ENCODE measurements at regions not wholly inside any gene's neighbourhood (a gene's known extent, or its start where the extent isn't known, plus 50 kb on each side); places are given as distances from the start of the nearest gene placed in this dataset.
"Not testable (repeated sequence)": the region's sequence is repeated elsewhere in the genome, so short reads cannot be mapped to it uniquely, and the experiment has no call there.

- Histone ChIP-seq H3K27ac (ENCODE audit: low read depth, low read length) (no peak overlapping the region), H3K4me2 (ENCODE audit: low read length) (no peak overlapping the region), H4K20me1 (ENCODE audit: insufficient read depth, low read length) (no peaks in the 10 kb centered on the region), H3K27me3 (ENCODE audit: insufficient read depth, low read length) (no peaks in the 10 kb centered on the region), H3K4me3 (ENCODE audit: insufficient read depth, low read depth, low read length) (no peak overlapping the region), H3K9me3 (ENCODE audit: insufficient read depth, low read depth, low read length) (no peaks in the 10 kb centered on the region), H3K4me1 (ENCODE audit: insufficient read depth, low read length) (no peaks in the 10 kb centered on the region), H3K9ac (ENCODE audit: low read length) (no peak overlapping the region), H3K36me3 (ENCODE audit: insufficient read depth, low read length) (no peaks in the 10 kb centered on the region), H2AFZ (ENCODE audit: low read depth, low read length) (no peak overlapping the region), H3K79me2 (ENCODE audit: insufficient read depth, low read length) (no peaks in the 10 kb centered on the region)
- no peak overlapping the region for H3K27ac Mint-ChIP-seq (ENCODE audit: unreplicated experiment)
- peaks cover 2% of the 10 kb centered on the region for H3K27me3 Mint-ChIP-seq (ENCODE audit: low read depth, unreplicated experiment)
- FAIRE-seq: no peak
- DNase-seq (ENCODE audit: low read depth): no peak
- TF ChIP-seq CTCF (IDR thresholded peaks at IDR 0.05; ENCODE audit: insufficient read depth, low read depth, low read length) (no peak), EZH2 (IDR thresholded peaks at IDR 0.05; ENCODE audit: insufficient read depth, low read length) (no peak)
- no peaks in the 10 kb centered on the region for H3K4me1 Mint-ChIP-seq (ENCODE audit: low read depth, unreplicated experiment)
- H3K36me3 Mint-ChIP-seq (ENCODE audit: low read depth, unreplicated experiment): no peaks in the 10 kb centered on the region
- H3K4me3 Mint-ChIP-seq (ENCODE audit: unreplicated experiment): no peak overlapping the region
- peaks cover 2% of the 10 kb centered on the region for H3K9me3 Mint-ChIP-seq (ENCODE audit: unreplicated experiment)
Observed at GRCh38 chr12:111121840-111122239, 201.5 kb upstream of the MYL2 start.

- TF ChIP-seq CTCF (IDR thresholded peaks at IDR 0.05; ENCODE audit: insufficient read depth, low read depth, low read length): no peak
- TF ChIP-seq EZH2 (IDR thresholded peaks at IDR 0.05; ENCODE audit: insufficient read depth, low read length): no peak
- no peak for FAIRE-seq
- no peaks in the 10 kb centered on the region for H4K20me1 ChIP-seq (ENCODE audit: insufficient read depth, low read length)
Observed at GRCh38 chr12:111120578-111120977, 200.2 kb upstream of the MYL2 start.

GRCh38 chr12:111117017-111117416, 196.6 kb upstream of the MYL2 start:
- Mint-ChIP-seq H3K36me3 (ENCODE audit: low read depth, unreplicated experiment) (no peaks in the 10 kb centered on the region), H3K9me3 (ENCODE audit: unreplicated experiment) (peaks cover 2% of the 10 kb centered on the region), H3K4me1 (ENCODE audit: low read depth, unreplicated experiment) (no peaks in the 10 kb centered on the region), H3K27me3 (ENCODE audit: low read depth, unreplicated experiment) (peaks cover 13% of the 10 kb centered on the region), H3K27ac (ENCODE audit: unreplicated experiment) (no peak overlapping the region), H3K4me3 (ENCODE audit: unreplicated experiment) (no peak overlapping the region)
- no peak overlapping the region for H3K27ac ChIP-seq (ENCODE audit: low read depth, low read length)
- H3K9me3 ChIP-seq (ENCODE audit: insufficient read depth, low read depth, low read length): no peaks in the 10 kb centered on the region
- no peak overlapping the region for H3K4me2 ChIP-seq (ENCODE audit: low read length)
- peaks cover 3% of the 10 kb centered on the region for H3K27me3 ChIP-seq (ENCODE audit: insufficient read depth, low read length)
- DNase-seq (ENCODE audit: low read depth): no peak
- TF ChIP-seq CTCF (IDR thresholded peaks at IDR 0.05; ENCODE audit: insufficient read depth, low read depth, low read length): no peak
- TF ChIP-seq EZH2 (IDR thresholded peaks at IDR 0.05; ENCODE audit: insufficient read depth, low read length): no peak
- H3K4me3 ChIP-seq (ENCODE audit: insufficient read depth, low read depth, low read length): no peak overlapping the region
- no peak for FAIRE-seq
- H3K79me2 ChIP-seq (ENCODE audit: insufficient read depth, low read length): no peaks in the 10 kb centered on the region
- no peaks in the 10 kb centered on the region for H4K20me1 ChIP-seq (ENCODE audit: insufficient read depth, low read length)
- H3K4me1 ChIP-seq (ENCODE audit: insufficient read depth, low read length): no peaks in the 10 kb centered on the region
- no peaks in the 10 kb centered on the region for H3K36me3 ChIP-seq (ENCODE audit: insufficient read depth, low read length)
- H3K9ac ChIP-seq (ENCODE audit: low read length): no peak overlapping the region
- no peak overlapping the region for H2AFZ ChIP-seq (ENCODE audit: low read depth, low read length)

More at GRCh38 chr12:111120578-111120977, 200.2 kb upstream of the MYL2 start:
- no peaks in the 10 kb centered on the region for H3K4me1 ChIP-seq (ENCODE audit: insufficient read depth, low read length)
- peaks cover 2% of the 10 kb centered on the region for H3K9me3 Mint-ChIP-seq (ENCODE audit: unreplicated experiment)
- H3K36me3 Mint-ChIP-seq (ENCODE audit: low read depth, unreplicated experiment): no peaks in the 10 kb centered on the region
- no peaks in the 10 kb centered on the region for H3K4me1 Mint-ChIP-seq (ENCODE audit: low read depth, unreplicated experiment)
- no peak overlapping the region for H3K9ac ChIP-seq (ENCODE audit: low read length)
- H3K36me3 ChIP-seq (ENCODE audit: insufficient read depth, low read length): no peaks in the 10 kb centered on the region
- peaks cover 2% of the 10 kb centered on the region for H3K27me3 Mint-ChIP-seq (ENCODE audit: low read depth, unreplicated experiment)
- H3K9me3 ChIP-seq (ENCODE audit: insufficient read depth, low read depth, low read length): no peaks in the 10 kb centered on the region
- H2AFZ ChIP-seq (ENCODE audit: low read depth, low read length): no peak overlapping the region
- H3K27ac ChIP-seq (ENCODE audit: low read depth, low read length): no peak overlapping the region
- H3K27me3 ChIP-seq (ENCODE audit: insufficient read depth, low read length): no peaks in the 10 kb centered on the region
- no peak overlapping the region for H3K4me3 Mint-ChIP-seq (ENCODE audit: unreplicated experiment)
- no peak overlapping the region for H3K4me2 ChIP-seq (ENCODE audit: low read length)
- H3K27ac Mint-ChIP-seq (ENCODE audit: unreplicated experiment): no peak overlapping the region
- no peak overlapping the region for H3K4me3 ChIP-seq (ENCODE audit: insufficient read depth, low read depth, low read length)
- H3K79me2 ChIP-seq (ENCODE audit: insufficient read depth, low read length): no peaks in the 10 kb centered on the region
- no peak for DNase-seq (ENCODE audit: low read depth)

GRCh38 chr12:111113313-111113712, 192.9 kb upstream of the MYL2 start:
- H3K36me3 Mint-ChIP-seq (ENCODE audit: low read depth, unreplicated experiment); H3K79me2 ChIP-seq (ENCODE audit: insufficient read depth, low read length); H3K4me1 Mint-ChIP-seq (ENCODE audit: low read depth, unreplicated experiment); H3K4me2 ChIP-seq (ENCODE audit: low read length); H3K4me3 ChIP-seq (ENCODE audit: insufficient read depth, low read depth, low read length); DNase-seq (ENCODE audit: low read depth); H3K9me3 ChIP-seq (ENCODE audit: insufficient read depth, low read depth, low read length); H3K9ac ChIP-seq (ENCODE audit: low read length); H4K20me1 ChIP-seq (ENCODE audit: insufficient read depth, low read length); H3K4me1 ChIP-seq (ENCODE audit: insufficient read depth, low read length); H3K36me3 ChIP-seq (ENCODE audit: insufficient read depth, low read length); H3K4me3 Mint-ChIP-seq (ENCODE audit: unreplicated experiment); H3K27me3 ChIP-seq (ENCODE audit: insufficient read depth, low read length); H3K9me3 Mint-ChIP-seq (ENCODE audit: unreplicated experiment); H2AFZ ChIP-seq (ENCODE audit: low read depth, low read length); H3K27ac Mint-ChIP-seq (ENCODE audit: unreplicated experiment); FAIRE-seq; H3K27ac ChIP-seq (ENCODE audit: low read depth, low read length): not testable (repeated sequence)
- peaks cover 25% of the 10 kb centered on the region for H3K27me3 Mint-ChIP-seq (ENCODE audit: low read depth, unreplicated experiment)
